Left ventricle myocardium superior (tissue), 1 donor: ENCODE measurements at regions not wholly inside any gene's neighbourhood (a gene's known extent, or its start where the extent isn't known, plus 50 kb on each side); places are given as distances from the start of the nearest gene placed in this dataset.
A peak's percentile ranks its signal among the peaks of the same experiment; 100 is the strongest.
"Not testable (repeated sequence)": the region's sequence is repeated elsewhere in the genome, so short reads cannot be mapped to it uniquely, and the experiment has no call there.

Source experiments
- ATAC-seq: fragments of 200-7000 bp; cut with Tn5 transposase; one replicate; pipeline ENCODE4 v1.9.1; 2020; ENCODE audit warnings: mild to moderate bottlenecking, moderate library complexity
- DNase-seq: peaks from one replicate; pipeline ENCODE4 v3.0.0-alpha.2; 2020
- intact Hi-C: fragments of 100-400 bp; cut with micrococcal nuclease; formaldehyde crosslinking; loops from one replicate; pipeline ENCODE4 v1.11.0; 2022
- donor health status: DM: no; HTN: yes; CAD: no; lungs with severe emphysema.

GRCh38 chrY:7753711-7754110 is 842.2 kb upstream of the AMELY start:
- ATAC-seq (no peak), DNase-seq (no peak)
- intact Hi-C loops = no loop called here

GRCh38 chrY:7746781-7747180 is 835.2 kb upstream of the AMELY start:
- no peak for ATAC-seq
- intact Hi-C loops = no loop called here
- no peak for DNase-seq

DNA sequence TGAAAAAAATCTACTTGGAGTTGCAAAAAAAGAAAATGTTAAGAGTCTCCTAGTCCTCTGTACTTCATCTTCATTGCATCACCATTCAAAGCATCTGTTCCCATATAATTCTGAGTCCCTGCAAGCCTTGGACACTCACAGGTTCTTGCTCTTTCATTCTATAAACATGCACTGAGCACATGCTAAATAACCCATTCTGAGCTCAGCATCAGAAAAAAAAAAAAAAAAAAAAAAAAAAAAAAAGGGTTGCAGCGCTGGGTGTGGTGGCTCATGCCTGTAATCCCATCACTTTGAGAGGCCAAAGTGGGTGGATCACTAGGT is 834.0 kb upstream of the AMELY start:
- DNase-seq (no peak), ATAC-seq (no peak)
- intact Hi-C loops = no loop called here

DNA sequence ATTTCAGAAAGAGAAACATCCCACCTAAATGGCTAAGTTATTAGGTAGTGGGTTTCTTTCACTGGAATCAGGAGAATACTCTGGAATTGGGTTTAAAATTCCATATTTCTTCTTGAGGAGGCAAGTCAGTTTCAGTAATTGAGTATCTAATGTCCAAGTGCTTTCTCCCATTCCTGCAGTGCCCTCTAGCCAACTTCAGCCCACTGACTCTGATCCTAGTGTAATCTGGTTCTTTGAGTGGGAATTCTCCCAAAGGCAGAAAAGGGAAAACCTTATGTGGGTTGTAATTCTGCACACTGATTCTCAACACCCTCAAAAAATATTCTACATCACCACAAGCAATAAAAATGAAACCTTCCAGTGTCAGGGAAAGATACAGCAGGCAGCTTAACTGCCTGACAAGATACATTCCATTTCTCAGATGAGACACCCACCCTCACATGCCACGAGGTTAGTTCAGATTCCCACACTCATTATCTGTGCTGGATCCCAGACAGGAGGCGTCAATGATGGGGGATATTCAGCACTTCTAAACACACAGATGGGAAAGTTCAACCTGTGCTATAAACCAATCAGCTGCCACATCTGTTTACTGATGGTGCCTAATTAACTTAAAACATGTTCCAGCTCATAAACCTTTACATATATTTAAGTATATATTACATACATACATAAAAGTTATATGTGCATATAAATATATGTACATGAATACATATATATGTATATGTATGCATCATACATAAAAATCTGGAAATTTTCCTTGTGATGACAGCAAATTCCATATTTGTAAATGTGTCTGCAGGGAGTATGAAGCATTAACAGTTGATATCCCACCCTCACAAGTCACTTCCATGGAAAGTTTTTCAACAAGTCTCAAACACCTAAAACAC is 833.4 kb upstream of the AMELY start:
- no peak for DNase-seq
- no peak for ATAC-seq
- intact Hi-C loops = no loop called here

DNA sequence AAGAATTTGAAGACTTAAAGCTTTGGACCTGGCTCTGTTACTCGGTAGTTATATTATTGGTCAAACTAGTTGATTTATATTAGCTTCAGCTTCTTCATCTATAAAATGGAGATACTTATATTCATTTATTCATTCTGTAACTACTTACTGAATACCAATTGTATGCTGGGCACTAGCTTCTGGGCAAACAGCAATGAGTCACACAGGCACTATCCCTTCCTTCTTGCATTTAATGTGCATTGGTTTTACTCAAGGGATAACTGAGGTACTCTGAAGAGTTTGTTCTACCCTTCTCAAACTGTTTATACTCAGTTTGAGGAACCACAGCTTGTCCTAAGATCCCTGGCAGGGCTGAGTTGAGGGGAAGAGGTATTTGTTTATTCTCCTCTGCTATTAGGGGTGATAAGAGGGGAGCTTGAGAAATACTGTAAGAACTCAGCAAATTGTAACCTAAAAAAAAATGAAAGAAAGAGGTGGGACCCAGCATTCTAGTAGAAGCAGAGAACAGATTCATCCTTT is 825.4 kb upstream of the AMELY start:
- intact Hi-C loops = no loop called here
- DNase-seq (no peak), ATAC-seq (no peak)

- ATAC-seq = no peak
- no peak for DNase-seq
- intact Hi-C loops = no loop called here
Observed at GRCh38 chrY:7731651-7732050, 820.1 kb upstream of the AMELY start.

DNA sequence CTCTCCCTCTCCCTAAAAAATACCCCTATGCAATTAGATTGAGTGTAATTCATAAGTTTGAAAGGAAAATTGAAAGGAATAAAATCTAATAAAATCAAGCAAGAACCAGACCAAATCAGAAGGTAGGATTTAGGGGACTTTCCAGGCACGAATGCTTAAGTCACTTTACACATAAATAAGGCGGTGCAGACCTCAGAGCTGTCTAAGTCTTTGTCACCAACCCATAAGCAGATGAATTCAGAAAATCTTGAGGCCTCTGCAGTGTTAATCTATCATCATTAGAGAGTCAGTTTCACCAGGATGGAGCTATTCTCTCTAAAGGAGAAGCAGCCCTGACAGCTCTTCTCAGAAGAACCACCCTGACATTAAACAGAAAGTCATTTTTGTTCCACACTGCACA is 819.1 kb upstream of the AMELY start:
- DNase-seq (no peak), ATAC-seq (no peak)

DNA sequence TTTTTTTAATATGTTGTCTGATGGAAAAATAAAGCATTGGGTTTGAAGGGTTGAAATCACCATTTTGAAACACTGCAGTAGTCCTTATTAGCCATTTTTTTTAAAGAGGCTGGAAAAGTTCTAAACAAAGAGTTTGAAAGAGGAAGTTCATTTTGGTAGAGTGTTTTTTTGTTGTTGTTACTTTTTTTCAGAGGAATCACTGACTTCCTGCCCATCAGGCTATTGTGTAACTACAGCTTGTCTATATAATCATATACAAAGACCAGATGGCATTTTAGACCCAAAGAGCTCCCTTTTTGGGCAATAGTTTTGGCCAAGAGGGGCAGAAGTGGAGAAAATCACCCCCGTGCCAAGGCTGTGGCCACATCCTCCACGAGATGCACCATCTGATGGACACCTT is 818.5 kb upstream of the AMELY start:
- intact Hi-C loops = no loop called here
- ATAC-seq = no peak

More for the DNA sequence above, 819.1 kb upstream of the AMELY start:
- intact Hi-C loops = no loop called here

GRCh38 chrY:7729318-7730011 is 817.9 kb upstream of the AMELY start:
- intact Hi-C loops = no loop called here
- ATAC-seq (no peak), DNase-seq (no peak)

More for the DNA sequence above, 818.5 kb upstream of the AMELY start:
- DNase-seq = no peak

GRCh38 chrY:7728935-7729317 is 817.4 kb upstream of the AMELY start:
- no peak for ATAC-seq
- intact Hi-C loops = no loop called here

DNA sequence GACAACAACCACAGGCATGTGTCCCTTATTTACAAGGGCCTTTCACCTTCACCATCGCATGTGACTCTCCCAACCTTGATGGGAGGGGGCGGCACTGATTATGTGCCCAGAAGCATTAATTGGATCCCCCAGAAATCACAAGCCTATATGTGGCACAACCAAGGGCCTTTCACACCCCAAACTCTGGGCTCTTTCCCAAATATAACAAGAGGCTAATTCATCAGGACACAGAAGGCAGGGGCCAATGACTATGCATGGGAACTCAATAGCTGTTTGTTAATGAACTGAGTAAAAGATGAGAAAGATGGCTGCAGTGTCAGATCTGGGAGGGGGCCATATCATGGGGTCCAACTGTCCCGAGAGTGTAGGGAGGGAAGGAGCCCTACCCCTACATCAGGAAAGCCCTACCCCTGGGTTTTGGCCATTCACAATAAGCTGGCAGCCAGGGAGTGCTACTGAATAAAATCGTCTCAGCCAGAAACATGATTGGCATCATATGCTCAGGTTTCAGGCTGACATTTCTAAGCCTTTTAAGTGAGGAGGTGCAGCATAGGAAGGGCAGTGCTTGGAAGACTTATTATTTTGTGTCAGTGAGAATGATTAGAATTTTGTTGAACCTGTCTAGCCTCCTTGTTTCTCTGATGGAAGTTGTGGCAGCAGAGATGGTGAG is 814.4 kb upstream of the AMELY start:
- DNase-seq (no peak), ATAC-seq (no peak)
- intact Hi-C loops = no loop called here

More at GRCh38 chrY:7728935-7729317, 817.4 kb upstream of the AMELY start:
- DNase-seq = no peak

DNA sequence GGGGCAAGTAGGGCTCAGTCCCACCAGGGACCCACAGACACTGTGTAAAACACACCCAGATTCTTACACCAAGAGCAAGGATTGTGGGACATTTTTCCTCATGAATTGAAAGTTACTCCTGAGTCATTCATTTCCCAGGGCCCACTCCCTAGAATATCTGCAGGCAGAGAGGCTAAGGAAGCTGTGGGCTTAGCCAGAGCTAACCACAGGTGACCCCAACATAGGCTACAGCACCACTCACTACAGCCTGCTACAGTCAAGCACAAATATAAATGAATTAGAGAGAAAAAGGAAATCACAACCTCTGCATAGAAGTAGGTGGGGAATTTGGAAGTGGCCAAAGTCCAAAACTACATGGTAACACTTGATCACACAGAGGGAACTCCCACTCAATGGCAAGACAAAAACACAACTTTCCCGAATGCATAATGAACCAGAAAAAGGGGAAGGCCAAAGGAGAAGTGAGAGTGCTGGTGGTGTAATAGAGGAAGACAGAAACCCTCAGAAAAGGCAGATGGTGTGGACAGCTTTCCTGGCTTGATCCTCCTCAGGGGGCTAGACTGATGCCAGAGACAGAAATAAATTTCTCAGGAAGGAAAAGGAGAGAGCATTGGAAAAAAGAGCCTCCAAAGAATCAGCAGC is 812.6 kb upstream of the AMELY start:
- intact Hi-C loops = no loop called here
- DNase-seq = no peak
- peak; percentile 47 for ATAC-seq

DNA sequence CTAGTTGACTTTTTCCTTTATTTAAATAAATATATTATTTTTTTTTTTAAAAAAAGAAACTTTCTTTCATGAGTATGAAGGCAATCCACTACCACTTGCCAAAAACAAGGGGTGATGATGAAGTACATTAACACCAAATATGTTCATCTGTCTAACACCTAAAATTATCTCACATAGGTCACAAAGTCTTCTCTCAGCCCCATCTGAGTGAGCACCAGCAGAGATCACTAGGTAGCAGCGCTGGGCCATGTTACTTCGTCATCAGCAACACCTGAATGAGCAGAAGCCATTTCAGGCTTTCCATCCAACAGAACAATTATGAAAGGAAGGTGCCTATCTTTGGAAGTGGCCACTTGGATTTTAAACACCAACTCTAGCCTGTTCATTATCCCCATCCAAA is 811.6 kb upstream of the AMELY start:
- DNase-seq = no peak
- ATAC-seq = no peak

DNA sequence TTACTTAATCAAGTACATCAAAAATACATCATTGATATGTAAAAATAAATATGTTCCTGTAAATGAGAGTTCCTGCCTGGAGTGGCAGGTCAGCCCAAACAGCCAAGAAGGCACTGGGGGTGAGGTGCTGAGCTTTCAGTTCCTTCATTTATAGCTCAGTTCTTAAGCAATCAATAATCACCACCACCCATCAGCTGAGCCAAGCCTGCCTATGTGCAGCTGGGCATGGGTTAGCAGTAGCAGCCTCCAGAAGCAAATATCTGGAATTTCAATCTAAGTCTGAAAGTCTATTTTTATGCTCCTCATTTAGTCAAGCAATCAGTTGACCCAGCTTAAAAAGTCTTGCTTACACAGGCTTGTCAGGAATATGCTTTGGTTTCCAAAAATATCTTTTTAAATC is 811.0 kb upstream of the AMELY start:
- no peak for ATAC-seq
- no peak for DNase-seq
- intact Hi-C loops = no loop called here

More for the DNA sequence above, 811.6 kb upstream of the AMELY start:
- intact Hi-C loops = no loop called here

DNA sequence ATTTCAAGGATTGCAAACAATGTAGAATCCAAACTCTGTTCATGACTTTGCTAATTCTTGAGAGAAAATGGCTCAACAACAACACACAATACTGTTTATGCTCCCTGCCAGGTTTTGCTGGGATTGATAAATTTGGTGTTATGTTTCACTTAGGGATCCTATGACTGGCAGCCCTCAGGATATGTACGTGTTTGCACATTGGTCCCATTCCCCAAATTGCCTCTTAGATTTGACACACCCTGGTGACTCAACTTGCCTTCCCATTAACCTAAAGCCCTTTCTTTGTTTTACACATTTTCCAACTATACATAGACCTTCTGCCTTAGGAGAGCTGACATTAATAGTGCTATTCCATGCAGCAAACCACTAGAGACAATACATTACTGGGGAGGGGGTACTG is 809.4 kb upstream of the AMELY start:
- intact Hi-C loops = no loop called here
- ATAC-seq (no peak), DNase-seq (no peak)

- ATAC-seq = no peak
- DNase-seq = no peak
- intact Hi-C loops = no loop called here
Observed at GRCh38 chrY:7719271-7719670, 807.7 kb upstream of the AMELY start.

GRCh38 chrY:7718626-7719025 is 807.1 kb upstream of the AMELY start:
- DNase-seq = no peak
- ATAC-seq = no peak
- intact Hi-C loops = no loop called here

- ATAC-seq (no peak), DNase-seq (no peak)
- intact Hi-C loops = no loop called here
Observed at GRCh38 chrY:7718126-7718525, 806.6 kb upstream of the AMELY start.

DNA sequence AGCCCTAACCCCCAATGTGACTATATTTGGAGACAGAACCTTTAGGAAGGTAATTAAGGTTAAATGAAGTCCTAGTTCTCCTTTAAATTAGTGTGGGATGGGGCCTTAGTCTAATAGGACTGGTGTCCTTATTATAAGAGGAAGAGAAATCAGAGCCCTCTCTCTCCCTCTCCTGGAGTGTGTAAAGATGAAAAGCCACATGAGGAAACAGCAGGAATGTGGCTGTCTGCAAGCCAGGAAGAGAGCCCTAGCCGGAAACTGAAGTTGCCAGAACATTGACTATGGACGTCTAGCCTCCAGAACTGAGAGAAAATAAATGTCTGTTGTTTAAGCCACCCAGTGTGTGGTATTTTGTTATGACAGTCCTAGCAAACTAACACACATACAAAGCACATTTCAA is 802.9 kb upstream of the AMELY start:
- intact Hi-C loops = no loop called here
- DNase-seq = no peak
- peak; percentile 41 for ATAC-seq

DNA sequence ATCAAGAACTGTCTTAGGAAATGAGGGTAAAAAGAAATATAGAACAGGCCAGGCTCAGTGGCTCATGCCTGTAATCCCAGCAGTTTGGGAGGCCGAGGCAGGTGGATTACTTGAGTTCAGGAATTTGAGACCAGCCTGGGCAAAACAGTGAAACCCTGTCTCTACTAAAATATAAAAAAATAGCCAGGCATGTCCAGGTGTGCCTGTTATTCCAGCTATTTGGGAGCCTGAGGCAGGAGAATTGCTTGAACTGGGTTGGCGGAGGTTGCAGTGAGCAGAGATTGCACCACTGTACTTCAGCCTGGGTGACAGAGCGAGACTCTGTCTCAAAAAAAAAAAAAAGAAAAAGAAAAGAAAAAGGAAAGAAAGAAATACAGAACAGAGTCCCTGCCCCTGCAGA is 802.2 kb upstream of the AMELY start:
- DNase-seq, ATAC-seq, intact Hi-C loops: not testable (repeated sequence)
